ENCODE measurements at regions not wholly inside any gene's neighbourhood (a gene's known extent, or its start where the extent isn't known, plus 50 kb on each side); places are given as distances from the start of the nearest gene placed in this dataset.

- Mint-ChIP-seq H3K4me1 (no peaks in the 10 kb centered on the region), H3K27me3 (ENCODE audit: low read depth) (peaks cover 5% of the 10 kb centered on the region), H3K36me3 (ENCODE audit: low read depth) (no peaks in the 10 kb centered on the region), H3K27ac (no peak overlapping the region), H3K9me3 (no peaks in the 10 kb centered on the region), H3K4me3 (no peak overlapping the region)
- TF ChIP-seq CTCF (IDR thresholded peaks at IDR 0.05; ENCODE audit: unreplicated experiment in 3 of 3): no peak
Observed at GRCh38 chr9:21584890-21585289, 102.8 kb upstream of the IFNE start.

- no peaks in the 10 kb centered on the region for H3K36me3 Mint-ChIP-seq (ENCODE audit: low read depth)
- no peak overlapping the region for H3K4me3 Mint-ChIP-seq
- H3K27me3 Mint-ChIP-seq (ENCODE audit: low read depth): peaks cover 5% of the 10 kb centered on the region
- H3K4me1 Mint-ChIP-seq: no peaks in the 10 kb centered on the region
- no peak for TF ChIP-seq CTCF (IDR thresholded peaks at IDR 0.05; ENCODE audit: unreplicated experiment in 3 of 3)
- no peak overlapping the region for H3K27ac Mint-ChIP-seq
- no peaks in the 10 kb centered on the region for H3K9me3 Mint-ChIP-seq
Observed at GRCh38 chr9:21585756-21586752, 103.9 kb upstream of the IFNE start.

GRCh38 chr9:21589344-21590056 is 107.4 kb upstream of the IFNE start:
- no peaks in the 10 kb centered on the region for H3K4me1 Mint-ChIP-seq
- peaks cover 5% of the 10 kb centered on the region for H3K27me3 Mint-ChIP-seq (ENCODE audit: low read depth)
- no peak for TF ChIP-seq CTCF (IDR thresholded peaks at IDR 0.05; ENCODE audit: unreplicated experiment in 3 of 3)
- no peaks in the 10 kb centered on the region for H3K36me3 Mint-ChIP-seq (ENCODE audit: low read depth)
- no peak overlapping the region for H3K4me3 Mint-ChIP-seq
- H3K27ac Mint-ChIP-seq: no peak overlapping the region
- H3K9me3 Mint-ChIP-seq: no peaks in the 10 kb centered on the region

- no peaks in the 10 kb centered on the region for H3K27me3 Mint-ChIP-seq (ENCODE audit: low read depth)
- TF ChIP-seq CTCF (IDR thresholded peaks at IDR 0.05; ENCODE audit: unreplicated experiment in 3 of 3): no peak
- H3K4me3 Mint-ChIP-seq: no peak overlapping the region
- H3K4me1 Mint-ChIP-seq: no peaks in the 10 kb centered on the region
- H3K9me3 Mint-ChIP-seq: no peaks in the 10 kb centered on the region
- H3K27ac Mint-ChIP-seq: no peak overlapping the region
- no peaks in the 10 kb centered on the region for H3K36me3 Mint-ChIP-seq (ENCODE audit: low read depth)
Observed at GRCh38 chr9:21590058-21590996, 108.2 kb upstream of the IFNE start.

GRCh38 chr9:21591221-21592062 is 109.3 kb upstream of the IFNE start:
- no peaks in the 10 kb centered on the region for H3K9me3 Mint-ChIP-seq
- H3K4me1 Mint-ChIP-seq: no peaks in the 10 kb centered on the region
- no peak for TF ChIP-seq CTCF (IDR thresholded peaks at IDR 0.05; ENCODE audit: unreplicated experiment in 3 of 3)
- no peak overlapping the region for H3K27ac Mint-ChIP-seq
- no peaks in the 10 kb centered on the region for H3K36me3 Mint-ChIP-seq (ENCODE audit: low read depth)
- peaks cover 5% of the 10 kb centered on the region for H3K27me3 Mint-ChIP-seq (ENCODE audit: low read depth)
- H3K4me3 Mint-ChIP-seq: no peak overlapping the region
